ENCODE measurements at regions not wholly inside any gene's neighbourhood (a gene's known extent, or its start where the extent isn't known, plus 50 kb on each side); places are given as distances from the start of the nearest gene placed in this dataset.
A peak's percentile ranks its signal among the peaks of the same experiment; 100 is the strongest.
"Not testable (repeated sequence)": the region's sequence is repeated elsewhere in the genome, so short reads cannot be mapped to it uniquely, and the experiment has no call there.

- Histone ChIP-seq H3K27ac (no peak overlapping the region), H3K27me3 (no peaks in the 10 kb centered on the region), H3K36me3 (no peaks in the 10 kb centered on the region), H3K4me3 (no peak overlapping the region), H3K4me1 (no peaks in the 10 kb centered on the region), H3K9me3 (replicated peaks) (no peaks in the 10 kb centered on the region)
- no peak for DNase-seq
These were observed 242.7 kb upstream of the KRR1 start for GRCh38 chr12:75754141-75754540.

- Histone ChIP-seq H3K9me3 (replicated peaks) (no peaks in the 10 kb centered on the region), H3K4me3 (no peak overlapping the region), H3K4me1 (no peaks in the 10 kb centered on the region), H3K27me3 (no peaks in the 10 kb centered on the region), H3K27ac (no peak overlapping the region), H3K36me3 (no peaks in the 10 kb centered on the region)
- no peak for DNase-seq
These were observed 240.5 kb upstream of the KRR1 start for GRCh38 chr12:75751769-75752471.

- Histone ChIP-seq H3K27me3 (no peaks in the 10 kb centered on the region), H3K36me3 (no peaks in the 10 kb centered on the region), H3K9me3 (replicated peaks) (no peaks in the 10 kb centered on the region), H3K27ac (no peak overlapping the region), H3K4me1 (no peaks in the 10 kb centered on the region), H3K4me3 (no peak overlapping the region)
- DNase-seq: no peak
These were observed 239.4 kb upstream of the KRR1 start for GRCh38 chr12:75750716-75751306.

- H3K4me1 ChIP-seq; H3K27ac ChIP-seq; H3K4me3 ChIP-seq; DNase-seq; H3K9me3 ChIP-seq (replicated peaks); H3K27me3 ChIP-seq; H3K36me3 ChIP-seq: not testable (repeated sequence)
These were observed 237.6 kb upstream of the KRR1 start for GRCh38 chr12:75748990-75749389.

- no peak overlapping the region for H3K4me3 ChIP-seq
- no peak overlapping the region for H3K27ac ChIP-seq
- H3K9me3 ChIP-seq (replicated peaks): no peaks in the 10 kb centered on the region
- H3K27me3 ChIP-seq: no peaks in the 10 kb centered on the region
- H3K4me1 ChIP-seq: peaks cover 6% of the 10 kb centered on the region; the same call in 1 of the 2 replicates
- DNase-seq: no peak
- H3K36me3 ChIP-seq: no peaks in the 10 kb centered on the region
These were observed 236.7 kb upstream of the KRR1 start for GRCh38 chr12:75748136-75748535.

GRCh38 chr12:75747572-75748021, 236.2 kb upstream of the KRR1 start:
- Histone ChIP-seq H3K27me3 (no peaks in the 10 kb centered on the region), H3K27ac (peak overlapping the region; percentile 17; the same call in 1 of the 2 replicates), H3K9me3 (replicated peaks) (no peaks in the 10 kb centered on the region), H3K4me3 (no peak overlapping the region), H3K36me3 (no peaks in the 10 kb centered on the region), H3K4me1 (peaks cover 6% of the 10 kb centered on the region; the same call in 1 of the 2 replicates)
- no peak for DNase-seq

- Histone ChIP-seq H3K27ac (no peak overlapping the region), H3K36me3 (no peaks in the 10 kb centered on the region), H3K4me1 (peaks cover 6% of the 10 kb centered on the region; the same call in 1 of the 2 replicates), H3K9me3 (replicated peaks) (no peaks in the 10 kb centered on the region), H3K4me3 (no peak overlapping the region), H3K27me3 (no peaks in the 10 kb centered on the region)
- DNase-seq: no peak
These were observed 235.2 kb upstream of the KRR1 start for GRCh38 chr12:75746621-75747020.

- H3K4me3 ChIP-seq: no peak overlapping the region
- H3K4me1 ChIP-seq: peaks cover 6% of the 10 kb centered on the region; the same call in 1 of the 2 replicates
- no peaks in the 10 kb centered on the region for H3K36me3 ChIP-seq
- no peak overlapping the region for H3K27ac ChIP-seq
- no peaks in the 10 kb centered on the region for H3K9me3 ChIP-seq (replicated peaks)
- no peak for DNase-seq
- H3K27me3 ChIP-seq: no peaks in the 10 kb centered on the region
These were observed 233.3 kb upstream of the KRR1 start for GRCh38 chr12:75744607-75745256.

- H3K36me3 ChIP-seq: no peaks in the 10 kb centered on the region
- H3K4me3 ChIP-seq: no peak overlapping the region
- no peak overlapping the region for H3K27ac ChIP-seq
- DNase-seq: no peak
- peaks cover 6% of the 10 kb centered on the region for H3K4me1 ChIP-seq
- H3K27me3 ChIP-seq: no peaks in the 10 kb centered on the region
- H3K9me3 ChIP-seq (replicated peaks): no peaks in the 10 kb centered on the region
These were observed 231.6 kb upstream of the KRR1 start for GRCh38 chr12:75742961-75743360.

- no peaks in the 10 kb centered on the region for H3K9me3 ChIP-seq (replicated peaks)
- no peaks in the 10 kb centered on the region for H3K27me3 ChIP-seq
- no peak overlapping the region for H3K4me3 ChIP-seq
- H3K4me1 ChIP-seq: peaks cover 6% of the 10 kb centered on the region
- H3K27ac ChIP-seq: no peak overlapping the region
- no peak for DNase-seq
- H3K36me3 ChIP-seq: no peaks in the 10 kb centered on the region
These were observed 230.6 kb upstream of the KRR1 start for GRCh38 chr12:75742048-75742447.

GRCh38 chr12:75739912-75740311, 228.5 kb upstream of the KRR1 start:
- Histone ChIP-seq H3K4me1 (peaks cover 4% of the 10 kb centered on the region), H3K27me3 (no peaks in the 10 kb centered on the region), H3K9me3 (replicated peaks) (no peaks in the 10 kb centered on the region), H3K27ac (no peak overlapping the region), H3K4me3 (no peak overlapping the region), H3K36me3 (no peaks in the 10 kb centered on the region)
- DNase-seq: no peak

- not testable (repeated sequence) for H3K4me3 ChIP-seq; H3K9me3 ChIP-seq (replicated peaks); H3K27ac ChIP-seq; H3K4me1 ChIP-seq; H3K27me3 ChIP-seq; H3K36me3 ChIP-seq; DNase-seq
These were observed 227.7 kb upstream of the KRR1 start for GRCh38 chr12:75739098-75739497.

GRCh38 chr12:75738486-75738885, 227.1 kb upstream of the KRR1 start:
- no peaks in the 10 kb centered on the region for H3K27me3 ChIP-seq
- peak in 1 of 2 experiments; percentile 36 for DNase-seq
- H3K9me3 ChIP-seq (replicated peaks): no peaks in the 10 kb centered on the region
- no peaks in the 10 kb centered on the region; the same call in 1 of the 2 replicates for H3K4me1 ChIP-seq
- H3K4me3 ChIP-seq: no peak overlapping the region
- no peak overlapping the region for H3K27ac ChIP-seq
- no peaks in the 10 kb centered on the region for H3K36me3 ChIP-seq

- no peak overlapping the region for H3K27ac ChIP-seq
These were observed 224.4 kb upstream of the KRR1 start for GRCh38 chr12:75735853-75736252.

GRCh38 chr12:75728826-75729225, 217.4 kb upstream of the KRR1 start:
- H3K4me3 ChIP-seq: no peak overlapping the region
- H3K4me1 ChIP-seq: peaks cover 16% of the 10 kb centered on the region
- no peaks in the 10 kb centered on the region for H3K36me3 ChIP-seq
- 0 out of 2 replicates have a peak, but pooled peaks cover 5% of the 10 kb centered on the region for H3K9me3 ChIP-seq (replicated peaks)
- no peaks in the 10 kb centered on the region for H3K27me3 ChIP-seq
- H3K27ac ChIP-seq: no peak overlapping the region
- DNase-seq: no peak

More at GRCh38 chr12:75735853-75736252, 224.4 kb upstream of the KRR1 start:
- 0 out of 2 replicates have a peak, but pooled peaks cover 5% of the 10 kb centered on the region for H3K9me3 ChIP-seq (replicated peaks)
- DNase-seq: no peak
- H3K4me3 ChIP-seq: no peak overlapping the region
- no peaks in the 10 kb centered on the region for H3K27me3 ChIP-seq
- H3K36me3 ChIP-seq: no peaks in the 10 kb centered on the region
- no peaks in the 10 kb centered on the region; the same call in 1 of the 2 replicates for H3K4me1 ChIP-seq

All from SJCRH30 (cell line).